ENCODE measurements at regions not wholly inside any gene's neighbourhood (a gene's known extent, or its start where the extent isn't known, plus 50 kb on each side); places are given as distances from the start of the nearest gene placed in this dataset.

GRCh38 chr18:45505497-45506206 lies 109.6 kb upstream of the SLC14A2 start:
- DNase-seq = no peak

- no peak for DNase-seq
Observed at GRCh38 chr18:45506951-45507350, 108.3 kb upstream of the SLC14A2 start.

- no peak for DNase-seq
Observed at GRCh38 chr18:45509535-45509934, 105.7 kb upstream of the SLC14A2 start.

GRCh38 chr18:45510656-45511055 lies 104.6 kb upstream of the SLC14A2 start:
- no peak for DNase-seq

DNA sequence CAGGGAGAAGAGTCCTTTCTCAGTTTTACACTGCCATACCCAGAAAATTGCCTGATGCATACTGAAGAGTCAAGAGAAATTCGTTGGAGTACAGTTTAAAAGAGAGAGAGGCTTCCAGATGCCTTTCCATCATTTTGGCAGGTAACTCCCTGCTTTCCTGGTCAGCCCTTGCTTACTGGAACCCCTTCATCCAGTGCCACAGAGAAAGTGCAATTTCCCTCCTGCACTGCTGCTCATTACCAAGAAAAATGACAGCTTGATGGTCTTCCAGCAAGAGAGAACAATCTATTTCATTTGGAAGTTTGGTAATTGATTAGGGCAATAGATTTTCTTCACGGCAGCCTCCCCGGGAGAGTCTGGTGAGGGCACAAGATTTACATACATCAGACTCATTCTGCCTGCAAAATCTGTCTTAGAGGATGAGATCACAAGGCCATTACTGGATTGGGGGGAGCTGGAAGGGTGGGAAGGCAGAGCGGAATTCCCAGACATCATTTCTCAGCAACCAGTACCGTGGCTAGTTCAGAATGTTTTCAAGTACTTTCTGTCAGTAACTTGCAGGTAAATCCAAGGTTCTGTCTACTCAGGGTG lies 102.8 kb upstream of the SLC14A2 start:
- DNase-seq = no peak

- no peak for DNase-seq
Observed at GRCh38 chr18:45517181-45517741, 98.0 kb upstream of the SLC14A2 start.

- DNase-seq = no peak
Observed at GRCh38 chr18:45518311-45519155, 96.7 kb upstream of the SLC14A2 start.

DNA sequence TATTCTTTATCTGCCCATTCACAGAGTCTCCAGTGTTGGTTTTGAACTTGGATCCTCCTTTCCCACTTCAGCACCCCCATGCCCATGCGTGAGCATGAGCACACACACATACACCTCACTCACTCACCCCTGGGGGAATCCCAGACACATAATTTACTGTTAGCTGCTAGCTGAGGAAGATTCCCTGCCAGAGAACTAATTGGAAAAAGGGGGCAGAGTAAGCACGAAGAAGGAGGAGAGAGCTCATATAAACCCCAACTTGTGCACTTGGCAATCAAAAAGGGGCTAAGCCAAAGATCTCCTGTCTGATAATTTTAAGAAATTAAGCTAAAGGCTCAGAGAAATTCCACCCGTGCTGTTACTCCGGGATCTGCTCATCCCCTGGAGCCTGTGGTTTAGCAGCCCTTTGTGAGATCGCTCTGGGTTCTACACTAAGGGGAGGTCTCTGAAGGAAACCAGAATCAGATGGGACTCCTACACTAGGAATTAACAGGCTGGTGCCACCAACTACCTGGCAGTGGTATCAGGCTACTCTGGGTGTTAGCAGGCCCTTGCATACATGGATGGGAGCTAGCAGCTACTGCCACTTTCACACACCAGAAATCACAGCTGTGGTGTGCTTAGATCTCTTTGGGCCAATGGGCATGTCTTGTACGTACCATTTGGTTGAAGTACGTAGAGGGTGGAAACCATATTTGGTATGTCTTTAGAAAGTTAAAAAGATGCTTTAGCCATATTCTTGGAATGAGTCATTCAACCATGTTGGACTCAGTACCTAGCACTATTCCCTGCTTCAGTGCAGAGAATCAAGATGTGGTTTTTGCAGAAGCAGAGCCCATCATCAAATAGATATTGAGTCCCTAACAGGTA lies 95.6 kb upstream of the SLC14A2 start:
- no peak for DNase-seq

DNA sequence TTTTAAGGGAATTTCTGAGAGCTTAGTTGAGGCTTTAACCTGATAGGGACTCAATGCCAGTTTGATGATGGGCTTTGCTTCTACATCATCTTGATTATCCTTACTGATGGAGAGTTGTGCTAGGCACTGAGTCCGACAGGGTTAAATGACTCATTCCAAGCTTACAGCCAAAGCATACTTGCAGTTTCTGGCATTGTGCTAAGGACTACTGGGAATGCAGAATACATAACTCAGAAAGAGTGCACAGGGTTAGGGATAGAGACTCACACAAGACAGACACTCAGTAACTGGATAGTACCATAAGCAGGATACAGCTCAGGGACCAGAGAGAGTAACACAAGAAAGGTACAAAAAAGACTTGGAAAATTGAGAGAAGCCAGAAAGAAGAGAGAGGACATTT lies 94.1 kb upstream of the SLC14A2 start:
- no peak for DNase-seq

DNA sequence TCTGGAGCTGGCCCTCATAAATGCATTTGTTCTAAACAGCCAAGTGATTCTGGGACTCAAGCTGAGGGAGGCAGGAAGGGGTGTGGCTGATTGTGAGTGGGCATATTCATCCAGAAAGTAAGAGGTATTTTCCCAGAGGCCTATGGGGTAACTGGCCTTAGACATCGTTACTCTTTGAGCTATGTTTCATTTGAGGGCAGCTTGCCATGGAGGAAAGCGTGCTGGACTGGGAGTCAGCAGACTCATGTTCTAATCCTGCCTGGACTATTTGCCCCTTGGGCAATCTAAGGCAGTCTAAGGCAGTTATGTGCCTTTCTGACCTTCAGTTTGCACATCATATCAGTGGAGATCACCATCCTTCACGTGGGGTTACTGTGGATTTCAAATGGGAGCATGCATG lies 93.5 kb upstream of the SLC14A2 start:
- DNase-seq = no peak

DNA sequence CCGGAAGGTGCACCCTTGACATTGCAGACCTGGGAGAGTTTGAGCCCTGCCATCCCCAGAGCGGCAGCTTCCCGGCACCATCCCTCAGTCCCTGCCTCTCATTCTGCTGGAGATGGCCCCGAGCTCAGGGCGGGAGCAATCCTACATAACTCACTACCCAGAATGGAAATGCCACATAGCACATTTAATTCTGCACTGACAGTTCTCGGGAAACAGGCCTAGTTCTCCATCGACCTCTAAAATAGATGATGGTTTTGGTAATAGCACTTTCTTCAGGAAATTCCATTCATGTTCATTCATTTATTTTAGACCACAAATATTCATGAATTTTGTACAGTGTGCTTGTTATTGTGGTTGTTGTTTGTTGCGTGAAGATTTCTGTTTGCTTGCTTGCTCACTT lies 92.9 kb upstream of the SLC14A2 start:
- no peak for DNase-seq

GRCh38 chr18:45525301-45525700 lies 90.0 kb upstream of the SLC14A2 start:
- no peak for DNase-seq

- no peak for DNase-seq
Observed at GRCh38 chr18:45526114-45526841, 89.0 kb upstream of the SLC14A2 start.

DNA sequence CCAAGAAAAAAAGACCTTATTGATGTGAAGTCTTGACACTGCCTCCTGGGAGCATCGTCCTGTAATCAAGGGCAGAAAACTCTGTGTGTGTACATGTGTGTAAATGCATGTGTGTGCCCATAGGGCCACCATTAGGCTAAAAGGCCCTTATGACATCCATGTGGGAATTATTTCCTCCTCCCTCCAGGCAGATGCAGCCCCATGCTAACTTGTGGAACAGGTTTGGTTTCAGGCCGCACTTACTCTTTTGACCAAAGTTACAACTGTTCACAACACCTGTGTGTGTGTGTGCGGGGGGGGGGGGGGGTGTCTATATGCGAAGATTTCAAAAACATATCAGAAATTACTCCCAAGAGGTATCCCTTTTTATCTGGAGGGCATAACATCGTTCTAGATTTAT lies 87.4 kb upstream of the SLC14A2 start:
- no peak for DNase-seq

DNA sequence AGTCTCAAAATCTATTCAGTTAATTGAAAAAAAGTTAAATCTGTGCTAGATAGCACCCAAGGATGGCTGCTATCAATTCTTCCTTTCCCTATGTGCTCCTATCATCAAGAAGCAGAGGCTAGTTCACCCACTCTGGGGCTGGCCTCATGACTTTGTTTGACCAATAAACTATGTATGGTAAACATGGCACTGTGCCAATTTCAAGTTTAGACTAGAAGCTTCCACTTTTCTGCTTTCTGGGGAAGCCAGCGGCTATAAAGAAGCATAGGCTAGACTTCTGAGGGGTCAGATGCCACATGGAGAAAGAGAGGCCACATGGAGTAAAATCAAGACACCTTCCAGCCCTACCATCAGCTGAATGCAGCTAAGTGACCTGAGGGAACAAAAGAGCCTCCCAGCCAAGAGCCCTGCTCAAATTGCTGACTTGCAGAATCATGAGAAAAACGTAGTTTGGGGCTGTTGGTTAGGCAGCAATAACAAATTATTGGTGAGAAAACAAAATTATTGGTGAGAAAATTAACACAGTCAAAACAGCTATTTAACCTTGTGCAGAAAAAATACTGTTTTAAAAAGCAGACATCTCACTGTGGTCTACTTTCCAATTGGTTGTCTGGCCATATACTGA lies 86.5 kb upstream of the SLC14A2 start:
- DNase-seq = no peak

GRCh38 chr18:45538444-45538843 lies 76.8 kb upstream of the SLC14A2 start:
- DNase-seq = no peak

DNA sequence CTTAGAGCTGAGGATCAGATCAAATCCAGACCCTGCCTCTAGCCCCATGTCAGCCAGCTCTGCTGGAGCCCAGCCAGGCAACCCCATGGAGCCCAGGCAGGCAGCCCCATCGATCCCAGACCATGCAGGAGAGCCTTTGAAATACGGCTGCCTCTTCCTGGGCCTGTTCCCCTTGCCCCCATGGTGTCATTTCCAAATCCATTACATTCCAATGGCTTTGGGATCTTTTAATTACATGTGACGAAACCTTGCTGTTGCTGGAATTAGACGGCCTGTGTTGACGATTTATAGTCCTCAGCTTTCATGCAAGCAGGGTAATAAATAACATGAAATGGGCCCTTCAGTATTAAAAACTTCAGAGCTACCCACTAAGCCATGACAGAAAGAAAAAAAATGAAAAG lies 75.8 kb upstream of the SLC14A2 start:
- no peak for DNase-seq

DNA sequence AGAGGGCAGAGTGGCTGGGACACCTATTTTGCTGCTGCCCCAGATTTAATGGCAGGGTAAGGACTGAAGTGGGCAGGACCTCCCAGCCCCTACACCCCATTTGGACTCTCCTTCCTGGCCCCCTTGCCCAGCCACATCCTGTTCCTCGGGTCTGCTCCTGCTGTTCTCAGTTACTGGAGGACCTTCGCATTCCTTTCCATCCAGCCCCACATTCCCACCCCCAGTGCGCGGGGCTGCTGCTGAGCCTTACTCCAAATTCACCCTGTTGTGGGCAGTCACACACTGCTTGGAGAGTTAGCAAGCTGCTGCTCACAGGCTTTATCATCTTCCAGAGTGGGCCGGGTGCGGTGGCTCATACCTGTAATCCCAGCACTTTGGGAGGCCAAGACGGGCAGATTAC lies 75.2 kb upstream of the SLC14A2 start:
- no peak for DNase-seq

DNA sequence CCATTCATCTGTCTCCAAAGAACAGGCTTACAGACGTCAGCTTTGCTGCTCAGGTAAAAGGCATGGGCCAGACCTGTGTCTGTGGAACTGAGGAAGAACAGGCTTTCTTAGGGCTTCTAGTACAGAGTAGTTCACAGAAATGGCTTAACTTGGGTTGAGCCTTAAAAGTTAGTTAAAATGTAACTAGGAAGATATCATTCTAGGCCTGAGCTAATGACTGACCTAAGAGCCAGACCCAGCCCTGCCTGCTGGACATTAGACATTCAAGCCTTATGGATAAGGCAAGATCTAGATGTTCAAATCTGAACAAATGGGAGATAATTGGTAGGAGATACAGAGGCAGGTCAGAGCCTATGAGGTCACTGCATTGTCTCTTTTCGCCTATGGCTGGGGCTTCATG lies 73.9 kb upstream of the SLC14A2 start:
- no peak for DNase-seq

DNA sequence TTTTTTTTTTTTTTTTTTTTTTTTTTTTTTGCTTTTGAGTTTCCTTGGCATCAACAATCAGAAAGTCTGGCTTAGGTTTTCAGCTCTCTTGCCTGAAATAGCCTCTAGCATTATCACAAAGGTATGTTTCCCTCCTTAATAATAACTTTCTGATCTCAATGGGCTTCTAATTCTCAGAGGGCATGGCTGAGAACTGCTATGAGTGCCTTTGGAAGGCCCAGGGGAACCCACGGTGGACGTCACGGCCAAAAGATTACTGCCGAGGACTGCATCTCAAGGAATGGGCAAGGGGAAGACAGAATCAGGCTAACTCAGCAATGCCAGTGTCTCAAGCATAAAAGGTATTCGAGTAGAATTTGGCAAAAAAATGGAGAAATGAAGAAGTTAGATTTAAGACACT lies 73.2 kb upstream of the SLC14A2 start:
- DNase-seq = no peak

- no peak for DNase-seq
Observed at GRCh38 chr18:45547910-45548309, 67.4 kb upstream of the SLC14A2 start.

DNA sequence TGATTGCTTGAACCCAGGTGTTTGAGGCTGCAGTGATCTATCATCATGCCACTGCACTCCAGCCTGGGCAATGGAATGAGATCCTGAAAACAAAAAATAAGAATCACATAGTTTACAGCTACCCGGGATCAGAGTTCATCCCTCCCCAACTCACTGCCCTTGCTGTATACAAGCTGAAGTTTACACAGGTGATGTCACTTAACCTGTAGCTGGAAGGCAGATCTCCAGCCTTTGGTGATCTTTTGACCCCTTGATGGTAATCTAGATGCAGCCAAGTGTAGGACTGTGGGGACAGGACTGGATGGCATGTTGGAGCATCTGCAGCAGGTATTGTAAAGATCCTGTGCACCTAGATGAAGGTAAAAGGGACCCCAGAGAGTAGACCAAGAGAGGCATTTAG lies 66.7 kb upstream of the SLC14A2 start:
- DNase-seq = no peak

All from NCI-H1048 (cell line).